Body of pancreas (tissue), 4 donors: ENCODE measurements at regions not wholly inside any gene's neighbourhood (a gene's known extent, or its start where the extent isn't known, plus 50 kb on each side); places are given as distances from the start of the nearest gene placed in this dataset.

Source experiments
- ATAC-seq: fragments of 150-250 bp; one replicate; pipeline ENCODE4 v1.9.1; 2016
- DNase-seq, 4 donors: peaks; one replicate each; pipeline ENCODE4 v3.0.0-alpha.2; 2019
- H3K27ac ChIP-seq, 4 donors: fragments of 200-600 bp; sonication (generic); 1 replicate in 3 of 4; 2 replicates in 1 of 4; pipeline versions ENCODE4 v1.5.1 to v1.6.1; 2016 to 2019; ENCODE audit warnings: mild to moderate bottlenecking in 1 of 4, mixed read lengths in 1 of 4, moderate library complexity in 1 of 4
- H3K27me3 ChIP-seq, 2 donors: fragments of 200-600 bp; sonication (generic); one replicate each; pipeline ENCODE4 v1.6.0; 2016; ENCODE audit warnings: mild to moderate bottlenecking in 1 of 2
- H3K36me3 ChIP-seq, 2 donors: fragments of 200-600 bp; sonication (generic); replicated peaks in 1 of 2; 2 replicates each; pipeline ENCODE4 v1.5.1; 2016; ENCODE audit warnings: low read depth in 2 of 2; ENCODE audit not compliant: insufficient read depth in 1 of 2
- H3K4me1 ChIP-seq: fragments of 200-600 bp; sonication (generic); one replicate; pipeline ENCODE4 v1.6.0; 2016
- H3K4me3 ChIP-seq, 2 donors: fragments of 200-600 bp; sonication (generic); 1 replicate in 1 of 2; 2 replicates in 1 of 2; pipeline ENCODE4 v1.5.1; 2016 to 2019
- H3K9me3 ChIP-seq, 3 donors: fragments of 200-600 bp; sonication (generic); 1 replicate in 2 of 3; 2 replicates in 1 of 3; pipeline ENCODE4 v1.5.1; 2016
- CTCF ChIP-seq, 7 experiments: fragments of 450-650 bp in 4 of 7; fragments of 200-600 bp in 3 of 7; sonication (generic) in 3 of 7; IDR thresholded peaks; one replicate each; pipeline ENCODE4 v1.5.1; 2016 to 2019; ENCODE audit warnings: antibody characterized with exemption in 7 of 7
- POLR2A ChIP-seq, 3 donors: fragments of 450-650 bp; IDR thresholded peaks; one replicate each; pipeline ENCODE4 v1.6.1; 2016; ENCODE audit warnings: antibody characterized with exemption in 3 of 3, mild to moderate bottlenecking in 2 of 3
- WGBS, 2 donors: methylation state at CpG; one replicate each; pipeline ENCODE4 v1.1.5; 2017; 5-methylcytosine and 5-hydroxymethylcytosine counted together
- intact Hi-C: fragments of 100-400 bp; cut with DNase I; formaldehyde crosslinking; loops from one replicate; pipeline ENCODE4 v1.15.1; 2023

DNA sequence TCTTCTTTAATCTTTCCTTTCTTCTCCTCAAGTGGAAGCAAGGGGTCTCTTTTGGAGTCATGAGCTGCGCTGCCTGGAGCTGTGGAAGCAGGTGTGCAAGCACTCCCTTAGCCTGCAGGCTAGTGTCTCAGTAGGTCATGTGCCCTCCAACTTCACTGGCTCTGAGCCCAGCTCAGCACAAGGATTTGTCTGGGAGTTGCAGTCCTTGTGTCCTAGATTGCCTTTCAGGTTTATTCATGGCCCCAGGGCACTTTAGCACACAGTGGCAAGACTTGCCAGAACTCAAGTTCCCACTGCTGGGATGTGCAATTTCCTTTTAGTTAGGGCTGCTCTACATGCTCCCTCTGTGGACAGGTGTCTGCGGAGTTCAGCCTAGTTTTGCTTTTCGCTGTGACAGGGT lies 211.7 kb downstream of the LIG4 start:
- WGBS, 2 donors, result 58 to 68% methylated on average over 3 of the region's 3 CpGs
- DNase-seq, result no peak

GRCh38 chr13:108000998-108001397 lies 214.3 kb downstream of the LIG4 start:
- ATAC-seq (no peak), DNase-seq (no peak)
- Histone ChIP-seq H3K36me3 (no peaks in the 10 kb centered on the region), H3K4me3 (no peak overlapping the region), H3K4me1 (no peaks in the 10 kb centered on the region), H3K27ac (no peak overlapping the region), H3K9me3 (no peaks in the 10 kb centered on the region), H3K27me3 (no peaks in the 10 kb centered on the region)
- WGBS, 2 donors, result 85 to 96% methylated on average over 3 of the region's 3 CpGs
- intact Hi-C loops, result no loop called here
- TF ChIP-seq POLR2A (IDR thresholded peaks at IDR 0.05), result no peak
- TF ChIP-seq CTCF (IDR thresholded peaks at IDR 0.05), result no peak

More for the DNA sequence above, 211.7 kb downstream of the LIG4 start:
- no peak for TF ChIP-seq CTCF (IDR thresholded peaks at IDR 0.05)
- no peak for TF ChIP-seq POLR2A (IDR thresholded peaks at IDR 0.05)
- intact Hi-C loops, result no loop called here
- no peaks in the 10 kb centered on the region for H3K36me3 ChIP-seq
- H3K9me3 ChIP-seq, result no peaks in the 10 kb centered on the region
- H3K4me3 ChIP-seq, result no peak overlapping the region
- ATAC-seq, result no peak
- no peaks in the 10 kb centered on the region for H3K4me1 ChIP-seq
- no peaks in the 10 kb centered on the region for H3K27me3 ChIP-seq
- no peak overlapping the region for H3K27ac ChIP-seq

GRCh38 chr13:107999751-108000150 lies 215.6 kb downstream of the LIG4 start:
- intact Hi-C loops, result no loop called here
- Histone ChIP-seq H3K36me3 (no peaks in the 10 kb centered on the region), H3K27ac (no peak overlapping the region), H3K4me3 (no peak overlapping the region), H3K9me3 (no peaks in the 10 kb centered on the region), H3K27me3 (no peaks in the 10 kb centered on the region), H3K4me1 (no peaks in the 10 kb centered on the region)
- ATAC-seq, result no peak
- no peak for DNase-seq
- TF ChIP-seq POLR2A (IDR thresholded peaks at IDR 0.05), result no peak
- no peak for TF ChIP-seq CTCF (IDR thresholded peaks at IDR 0.05)
- WGBS, 2 donors, result 86% methylated on average over 3 of the region's 3 CpGs

GRCh38 chr13:107994137-107994536 lies 221.2 kb downstream of the LIG4 start:
- intact Hi-C loops, result no loop called here
- H3K4me3 ChIP-seq, result no peak overlapping the region
- no peak overlapping the region for H3K27ac ChIP-seq
- no peaks in the 10 kb centered on the region for H3K4me1 ChIP-seq
- ATAC-seq (no peak), DNase-seq (no peak)
- TF ChIP-seq CTCF (IDR thresholded peaks at IDR 0.05) (no peak), POLR2A (IDR thresholded peaks at IDR 0.05) (no peak)
- H3K36me3 ChIP-seq, result no peaks in the 10 kb centered on the region
- H3K27me3 ChIP-seq, result no peaks in the 10 kb centered on the region
- H3K9me3 ChIP-seq, result no peaks in the 10 kb centered on the region

DNA sequence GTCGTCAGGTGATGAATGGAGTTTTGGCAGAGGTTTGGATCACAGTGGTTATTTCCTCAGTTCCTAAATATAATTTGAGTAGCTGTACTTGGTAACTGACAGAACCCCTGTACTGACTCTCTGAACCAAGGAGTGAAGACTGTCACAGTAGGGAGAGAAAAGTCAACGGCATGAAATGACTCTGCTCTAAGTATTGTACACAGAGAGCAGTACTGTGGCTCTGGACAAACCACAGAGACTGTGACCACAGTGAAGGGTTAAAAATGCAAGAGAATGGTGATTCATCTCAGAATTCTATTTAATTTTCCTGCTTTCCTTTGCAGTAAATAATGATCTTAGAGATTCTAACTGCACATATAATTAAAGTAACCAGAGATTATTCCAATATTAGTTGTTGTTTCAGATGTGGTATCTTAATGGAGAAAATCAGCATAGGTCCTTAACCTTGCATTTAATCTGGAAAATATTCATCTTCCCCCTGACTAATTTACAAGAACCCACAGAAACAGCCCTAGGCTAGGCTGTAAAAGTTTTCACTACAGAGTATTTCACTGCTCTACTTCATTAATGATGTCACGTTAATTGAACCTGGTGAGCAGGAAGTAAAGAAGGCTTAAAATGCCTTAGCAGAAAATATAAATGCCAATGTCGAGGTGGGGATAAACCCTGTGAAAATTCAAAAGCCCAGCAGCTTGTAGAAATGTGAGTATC lies 221.9 kb downstream of the LIG4 start:
- no peak overlapping the region for H3K4me3 ChIP-seq
- intact Hi-C loops, result no loop called here
- ATAC-seq (no peak), DNase-seq (no peak)
- 45 to 54% methylated on average over 4 of the region's 4 CpGs for WGBS, 2 donors
- H3K4me1 ChIP-seq, result no peaks in the 10 kb centered on the region
- TF ChIP-seq CTCF (IDR thresholded peaks at IDR 0.05) (no peak), POLR2A (IDR thresholded peaks at IDR 0.05) (no peak)
- no peaks in the 10 kb centered on the region for H3K36me3 ChIP-seq
- no peak overlapping the region for H3K27ac ChIP-seq
- no peaks in the 10 kb centered on the region for H3K9me3 ChIP-seq
- H3K27me3 ChIP-seq, result no peaks in the 10 kb centered on the region
